SU-DHL-6 (cell line): ENCODE measurements at regions not wholly inside any gene's neighbourhood (a gene's known extent, or its start where the extent isn't known, plus 50 kb on each side); places are given as distances from the start of the nearest gene placed in this dataset.

Source experiments
- H2AFZ ChIP-seq: fragments of 200-600 bp; sonication (generic); 2 replicates; pipeline ENCODE4 v1.6.1; 2014; ENCODE audit warnings: low read depth, mild to moderate bottlenecking, moderate library complexity, mixed read lengths, antibody characterized with exemption, low read length; ENCODE audit not compliant: severe bottlenecking
- H3F3A ChIP-seq: fragments of 200-600 bp; shearing (Covaris generic); 2 replicates; pipeline ENCODE4 v1.6.0; 2016; ENCODE audit warnings: antibody characterized with exemption, mild to moderate bottlenecking; ENCODE audit not compliant: insufficient read depth
- H3K27ac ChIP-seq: fragments of 200-600 bp; sonication (generic); 2 replicates; pipeline ENCODE4 v1.5.1; 2016; ENCODE audit warnings: low read depth, mild to moderate bottlenecking, low read length, moderate library complexity, mixed read lengths
- H3K27me3 ChIP-seq: fragments of 200-600 bp; sonication (generic), shearing (Covaris generic); 2 replicates; pipeline ENCODE4 v1.6.0; 2014; ENCODE audit warnings: mild to moderate bottlenecking, low read length
- H3K36me3 ChIP-seq: fragments of 200-600 bp; sonication (generic); 2 replicates; pipeline ENCODE4 v1.6.1; 2014; ENCODE audit warnings: mild to moderate bottlenecking, low read length, mixed read lengths
- H3K4me2 ChIP-seq: fragments of 300-600, 200-600 bp; shearing (Covaris generic), sonication (generic); 2 replicates; pipeline ENCODE4 v1.6.0; 2014; ENCODE audit warnings: low read length, low read depth, mild to moderate bottlenecking; ENCODE audit not compliant: poor library complexity, severe bottlenecking
- H3K4me3 ChIP-seq: fragments of 200-600 bp; sonication (generic); 2 replicates; pipeline ENCODE4 v1.5.1; 2014; ENCODE audit warnings: antibody characterized with exemption, low read length, mild to moderate bottlenecking, mixed read lengths; ENCODE audit not compliant: insufficient read depth, poor library complexity, severe bottlenecking
- H3K79me2 ChIP-seq: fragments of 200-600 bp; sonication (generic); 2 replicates; pipeline ENCODE4 v1.6.1; 2014; ENCODE audit warnings: mild to moderate bottlenecking, low read length, moderate library complexity; ENCODE audit not compliant: insufficient read depth
- H3K9ac ChIP-seq: fragments of 200-600 bp; sonication (generic); 2 replicates; pipeline ENCODE4 v1.7.0; 2014; ENCODE audit warnings: mild to moderate bottlenecking, low read length
- H3K9me2 ChIP-seq: fragments of 200-600 bp; sonication (generic); replicated peaks from 2 replicates; pipeline ENCODE4 v1.6.1; 2014; ENCODE audit warnings: low read length; ENCODE audit not compliant: insufficient read depth
- H3K9me3 ChIP-seq: fragments of 200-600 bp; sonication (generic); 2 replicates; pipeline ENCODE4 v1.6.1; 2014; ENCODE audit warnings: low read length, mixed read lengths; ENCODE audit not compliant: insufficient read depth
- H4K20me1 ChIP-seq: fragments of 200-600 bp; sonication (generic); 2 replicates; pipeline ENCODE4 v1.6.1; 2014; ENCODE audit warnings: low read depth, mild to moderate bottlenecking, antibody characterized with exemption, low read length, moderate library complexity, mixed read lengths
- CTCF ChIP-seq: fragments of 200-600 bp; sonication (generic); IDR thresholded peaks from one replicate; pipeline ENCODE4 v1.5.1; 2017; ENCODE audit warnings: antibody characterized with exemption, mild to moderate bottlenecking, low read length, moderate library complexity; ENCODE audit not compliant: insufficient read depth, poor library complexity, severe bottlenecking
- EZH2phosphoT487 ChIP-seq: fragments of 200-600 bp; sonication (generic), shearing (Covaris generic); conservative IDR thresholded peaks from 2 replicates; pipeline ENCODE4 v1.6.1; 2018; ENCODE audit warnings: mild to moderate bottlenecking, antibody characterized with exemption, low read length, moderate library complexity, mixed read lengths

GRCh38 chr4:175443547-175443946 is 368.5 kb downstream of the GPM6A start:
- H3K9me3 ChIP-seq = no peaks in the 10 kb centered on the region
- H3K36me3 ChIP-seq = no peaks in the 10 kb centered on the region
- no peaks in the 10 kb centered on the region for H3K27me3 ChIP-seq
- no peak overlapping the region for H3K4me3 ChIP-seq
- no peak overlapping the region for H2AFZ ChIP-seq
- H3K27ac ChIP-seq = no peak overlapping the region
- H4K20me1 ChIP-seq = no peaks in the 10 kb centered on the region
- H3K9ac ChIP-seq = no peak overlapping the region
- TF ChIP-seq CTCF (peak; percentile 11), EZH2phosphoT487 (no peak)
- no peaks in the 10 kb centered on the region for H3K9me2 ChIP-seq
- no peak overlapping the region for H3K4me2 ChIP-seq
- no peaks in the 10 kb centered on the region for H3F3A ChIP-seq
- no peaks in the 10 kb centered on the region for H3K79me2 ChIP-seq

GRCh38 chr4:175444512-175444911 is 367.6 kb downstream of the GPM6A start:
- Histone ChIP-seq H3F3A (no peaks in the 10 kb centered on the region), H3K27ac (no peak overlapping the region), H4K20me1 (no peaks in the 10 kb centered on the region), H3K4me3 (no peak overlapping the region), H3K9me2 (no peaks in the 10 kb centered on the region), H3K9ac (no peak overlapping the region), H3K79me2 (no peaks in the 10 kb centered on the region), H3K27me3 (no peaks in the 10 kb centered on the region), H2AFZ (no peak overlapping the region), H3K36me3 (no peaks in the 10 kb centered on the region), H3K9me3 (no peaks in the 10 kb centered on the region), H3K4me2 (no peak overlapping the region)
- TF ChIP-seq CTCF (no peak), EZH2phosphoT487 (no peak)

DNA sequence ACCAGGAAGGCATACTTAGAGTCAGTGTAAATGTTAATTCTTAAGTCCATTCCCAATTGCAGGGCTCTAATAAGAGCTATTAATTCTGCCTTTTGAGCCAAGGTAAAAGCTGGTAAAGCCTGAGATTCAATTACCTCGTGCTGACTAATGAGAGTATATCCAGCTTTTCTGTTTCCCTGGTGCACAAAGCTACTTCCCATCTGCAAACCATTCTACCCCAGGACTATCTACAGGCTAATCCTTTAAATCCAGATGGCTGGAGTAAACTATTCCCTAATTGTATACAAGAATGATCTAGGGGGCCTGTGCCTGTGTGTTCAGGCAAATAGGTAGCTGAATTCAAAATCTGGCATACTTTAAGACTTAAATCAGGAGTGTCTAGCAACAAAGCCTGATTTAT is 365.0 kb downstream of the GPM6A start:
- Histone ChIP-seq H3F3A (no peaks in the 10 kb centered on the region), H3K4me2 (no peak overlapping the region), H3K27me3 (no peaks in the 10 kb centered on the region), H3K9me2 (no peaks in the 10 kb centered on the region), H3K27ac (no peak overlapping the region), H4K20me1 (no peaks in the 10 kb centered on the region), H3K9ac (no peak overlapping the region), H3K4me3 (no peak overlapping the region), H3K9me3 (no peaks in the 10 kb centered on the region), H3K36me3 (no peaks in the 10 kb centered on the region), H3K79me2 (no peaks in the 10 kb centered on the region), H2AFZ (no peak overlapping the region)
- TF ChIP-seq CTCF = no peak
- no peak for TF ChIP-seq EZH2phosphoT487
